ENCODE measurements at regions not wholly inside any gene's neighbourhood (a gene's known extent, or its start where the extent isn't known, plus 50 kb on each side); places are given as distances from the start of the nearest gene placed in this dataset.

DNA sequence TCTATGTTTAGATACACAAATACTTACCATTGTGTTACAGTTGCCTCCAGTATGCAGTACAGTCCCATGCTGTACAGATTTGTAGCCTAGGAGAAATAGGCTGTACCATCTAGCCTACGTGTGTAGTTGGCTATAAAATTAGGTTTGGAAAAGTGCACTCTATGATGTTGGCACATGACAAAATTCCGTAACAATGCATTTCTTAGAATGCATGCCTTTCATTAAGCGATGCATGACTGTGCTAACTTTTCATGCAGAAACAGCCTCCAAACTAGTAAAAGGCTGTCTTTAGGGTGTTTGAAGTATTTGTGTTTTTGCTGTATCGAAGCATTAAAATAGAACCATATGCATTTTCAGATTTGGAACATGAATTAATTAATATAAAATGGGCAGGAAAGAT, 157.9 kb downstream of the RMI1 start:
- TF ChIP-seq, protein P1, sequence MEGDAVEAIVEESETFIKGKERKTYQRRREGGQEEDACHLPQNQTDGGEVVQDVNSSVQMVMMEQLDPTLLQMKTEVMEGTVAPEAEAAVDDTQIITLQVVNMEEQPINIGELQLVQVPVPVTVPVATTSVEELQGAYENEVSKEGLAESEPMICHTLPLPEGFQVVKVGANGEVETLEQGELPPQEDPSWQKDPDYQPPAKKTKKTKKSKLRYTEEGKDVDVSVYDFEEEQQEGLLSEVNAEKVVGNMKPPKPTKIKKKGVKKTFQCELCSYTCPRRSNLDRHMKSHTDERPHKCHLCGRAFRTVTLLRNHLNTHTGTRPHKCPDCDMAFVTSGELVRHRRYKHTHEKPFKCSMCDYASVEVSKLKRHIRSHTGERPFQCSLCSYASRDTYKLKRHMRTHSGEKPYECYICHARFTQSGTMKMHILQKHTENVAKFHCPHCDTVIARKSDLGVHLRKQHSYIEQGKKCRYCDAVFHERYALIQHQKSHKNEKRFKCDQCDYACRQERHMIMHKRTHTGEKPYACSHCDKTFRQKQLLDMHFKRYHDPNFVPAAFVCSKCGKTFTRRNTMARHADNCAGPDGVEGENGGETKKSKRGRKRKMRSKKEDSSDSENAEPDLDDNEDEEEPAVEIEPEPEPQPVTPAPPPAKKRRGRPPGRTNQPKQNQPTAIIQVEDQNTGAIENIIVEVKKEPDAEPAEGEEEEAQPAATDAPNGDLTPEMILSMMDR (IDR thresholded peaks at IDR 0.05; ENCODE audit: poor library complexity): no peak
- TF ChIP-seq EZH2 (IDR thresholded peaks at IDR 0.05; ENCODE audit: borderline replicate concordance): no peak

Data from hepatocyte (in vitro differentiated cells).